Smooth muscle cell (in vitro differentiated cells): ENCODE measurements at regions not wholly inside any gene's neighbourhood (a gene's known extent, or its start where the extent isn't known, plus 50 kb on each side); places are given as distances from the start of the nearest gene placed in this dataset.

Experiments
- DNase-seq: peaks from one replicate; lab custom pipeline; 2025; ENCODE audit not compliant: unreplicated experiment; lab: John Stamatoyannopoulos, UW
- H2AFZ ChIP-seq: fragments of 200-600 bp; sonication (generic); 2 replicates; pipeline ENCODE4 v1.6.0; 2016; ENCODE audit warnings: antibody characterized with exemption, low read depth, mild to moderate bottlenecking
- H3F3A ChIP-seq: fragments of 200-600 bp; sonication (generic); 2 replicates; pipeline ENCODE4 v1.6.0; 2017; ENCODE audit warnings: antibody characterized with exemption, low read depth
- H3K27ac ChIP-seq: fragments of 200-600 bp; sonication (generic); 2 replicates; pipeline ENCODE4 v1.5.1; 2016; ENCODE audit warnings: low read depth, mild to moderate bottlenecking
- H3K27me3 ChIP-seq: fragments of 200-600 bp; sonication (generic); 2 replicates; pipeline ENCODE4 v1.6.1; 2016; ENCODE audit warnings: low read depth, mild to moderate bottlenecking
- H3K36me3 ChIP-seq: fragments of 200-600 bp; sonication (generic); 2 replicates; pipeline ENCODE4 v1.5.1; 2016; ENCODE audit warnings: low read depth
- H3K4me1 ChIP-seq: fragments of 200-600 bp; sonication (generic); 2 replicates; pipeline ENCODE4 v1.5.1; 2016; ENCODE audit warnings: low read depth
- H3K4me2 ChIP-seq: fragments of 200-600 bp; sonication (generic); 2 replicates; pipeline ENCODE4 v1.6.0; 2016; ENCODE audit warnings: mild to moderate bottlenecking
- H3K4me3 ChIP-seq: fragments of 200-600 bp; sonication (generic); 2 replicates; pipeline ENCODE4 v1.5.1; 2016; ENCODE audit warnings: mild to moderate bottlenecking
- H3K79me2 ChIP-seq: fragments of 200-600 bp; sonication (generic); 2 replicates; pipeline ENCODE4 v1.6.0; 2016; ENCODE audit warnings: low read depth, mild to moderate bottlenecking
- H3K9ac ChIP-seq: fragments of 200-600 bp; sonication (generic); 2 replicates; pipeline ENCODE4 v1.6.0; 2016; ENCODE audit warnings: low read depth
- H3K9me3 ChIP-seq: fragments of 200-600 bp; sonication (generic); replicated peaks from 2 replicates; pipeline ENCODE4 v1.5.1; 2016; ENCODE audit warnings: low read depth
- H4K20me1 ChIP-seq: fragments of 200-600 bp; sonication (generic); 2 replicates; pipeline ENCODE4 v1.6.0; 2016; ENCODE audit warnings: low read depth
- CTCF ChIP-seq: fragments of 200-600 bp; sonication (generic); IDR thresholded peaks from 2 replicates; pipeline ENCODE4 v1.5.1; 2017; ENCODE audit warnings: borderline replicate concordance, mild to moderate bottlenecking, antibody characterized with exemption; ENCODE audit not compliant: insufficient read depth, poor library complexity, severe bottlenecking
- WGBS: methylation state at CpG from one replicate; pipeline ENCODE4 v1.1.7; 2016; ENCODE audit warnings: low lambda C conversion rate; 5-methylcytosine and 5-hydroxymethylcytosine counted together

GRCh38 chr18:52150050-52150449 is 189.9 kb upstream of the DCC start:
- Histone ChIP-seq H3F3A (no peaks in the 10 kb centered on the region), H3K9me3 (no peaks in the 10 kb centered on the region), H2AFZ (no peak overlapping the region), H3K9ac (no peak overlapping the region), H3K4me3 (no peak overlapping the region), H3K27me3 (no peaks in the 10 kb centered on the region), H3K36me3 (no peaks in the 10 kb centered on the region), H3K4me2 (no peak overlapping the region), H4K20me1 (no peaks in the 10 kb centered on the region), H3K27ac (no peak overlapping the region), H3K79me2 (no peaks in the 10 kb centered on the region), H3K4me1 (no peaks in the 10 kb centered on the region)
- TF ChIP-seq CTCF, result no peak
- no peak for DNase-seq
- 83% methylated on average over 2 of the region's 2 CpGs for WGBS

- 77% methylated on average over 3 of the region's 3 CpGs for WGBS
- DNase-seq, result no peak
These were observed 188.0 kb upstream of the DCC start for GRCh38 chr18:52152036-52152435.

DNA sequence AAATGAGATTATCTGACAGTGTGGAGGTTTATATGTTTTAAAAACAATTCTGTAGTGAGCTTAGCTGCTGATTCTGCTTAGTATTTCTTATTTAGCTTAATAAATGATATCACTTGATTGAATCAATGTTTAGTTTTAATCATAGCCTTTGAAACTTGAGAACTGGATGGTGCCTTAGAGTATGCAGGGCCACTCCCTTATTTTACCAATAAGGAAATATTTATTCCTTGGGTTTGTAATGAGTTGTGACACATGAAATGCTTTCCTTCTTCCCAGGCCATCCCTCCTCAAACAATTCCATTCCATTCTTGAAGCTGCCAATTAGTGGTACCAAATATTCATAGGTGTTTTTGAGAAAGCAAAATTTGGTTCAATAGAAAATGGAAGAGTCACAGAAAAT is 183.8 kb upstream of the DCC start:
- no peaks in the 10 kb centered on the region for H3K79me2 ChIP-seq
- H3K36me3 ChIP-seq, result no peaks in the 10 kb centered on the region
- no peaks in the 10 kb centered on the region for H3K9me3 ChIP-seq
- no peak overlapping the region for H3K4me2 ChIP-seq
- H3K27ac ChIP-seq, result no peak overlapping the region
- no peaks in the 10 kb centered on the region for H4K20me1 ChIP-seq
- no peaks in the 10 kb centered on the region for H3K4me1 ChIP-seq
- no peak for DNase-seq
- no peaks in the 10 kb centered on the region for H3K27me3 ChIP-seq
- H3F3A ChIP-seq, result no peaks in the 10 kb centered on the region
- no peak overlapping the region for H3K9ac ChIP-seq
- no peak overlapping the region for H3K4me3 ChIP-seq
- no peak for TF ChIP-seq CTCF
- no peak overlapping the region for H2AFZ ChIP-seq

More at GRCh38 chr18:52152036-52152435, 188.0 kb upstream of the DCC start:
- no peaks in the 10 kb centered on the region for H3K4me1 ChIP-seq
- H3K36me3 ChIP-seq, result no peaks in the 10 kb centered on the region
- no peaks in the 10 kb centered on the region for H3K79me2 ChIP-seq
- no peak overlapping the region for H3K9ac ChIP-seq
- H2AFZ ChIP-seq, result no peak overlapping the region
- no peaks in the 10 kb centered on the region for H4K20me1 ChIP-seq
- no peak overlapping the region for H3K4me3 ChIP-seq
- no peak overlapping the region for H3K4me2 ChIP-seq
- H3K9me3 ChIP-seq, result no peaks in the 10 kb centered on the region
- no peaks in the 10 kb centered on the region for H3K27me3 ChIP-seq
- no peaks in the 10 kb centered on the region for H3F3A ChIP-seq
- TF ChIP-seq CTCF, result no peak
- H3K27ac ChIP-seq, result no peak overlapping the region

DNA sequence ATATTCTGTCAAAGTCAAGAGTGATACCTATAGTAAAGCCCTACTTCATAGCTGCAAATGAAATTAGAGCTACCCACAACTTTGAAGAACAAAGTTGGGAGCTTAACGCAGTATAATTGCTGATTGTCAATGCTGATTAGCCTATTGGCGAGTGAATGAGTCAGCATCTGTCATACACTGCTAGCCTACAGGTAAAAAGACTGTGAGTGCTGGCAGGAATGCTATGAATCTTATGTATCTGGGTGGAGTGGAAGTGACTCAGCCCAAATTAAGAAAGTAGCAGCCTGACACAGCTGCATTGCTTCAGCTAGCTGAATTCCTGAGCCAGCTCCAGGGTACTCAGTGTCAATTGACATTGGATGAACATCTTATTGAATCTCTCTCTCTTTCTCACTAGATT is 179.4 kb upstream of the DCC start:
- no peaks in the 10 kb centered on the region for H3K4me1 ChIP-seq
- no peak overlapping the region for H2AFZ ChIP-seq
- 31% methylated on average over 2 of the region's 2 CpGs for WGBS
- DNase-seq, result no peak
- no peaks in the 10 kb centered on the region for H3K36me3 ChIP-seq
- no peak for TF ChIP-seq CTCF
- no peak overlapping the region for H3K9ac ChIP-seq
- no peaks in the 10 kb centered on the region for H3K79me2 ChIP-seq
- no peaks in the 10 kb centered on the region for H3F3A ChIP-seq
- no peak overlapping the region for H3K4me3 ChIP-seq
- no peaks in the 10 kb centered on the region for H3K9me3 ChIP-seq
- H4K20me1 ChIP-seq, result no peaks in the 10 kb centered on the region
- no peak overlapping the region for H3K4me2 ChIP-seq
- no peak overlapping the region for H3K27ac ChIP-seq
- no peaks in the 10 kb centered on the region for H3K27me3 ChIP-seq
